ENCODE measurements at regions not wholly inside any gene's neighbourhood (a gene's known extent, or its start where the extent isn't known, plus 50 kb on each side); places are given as distances from the start of the nearest gene placed in this dataset.

GRCh38 chrX:55818673-55819375 is 101.3 kb downstream of the RRAGB start:
- no peak overlapping the region for H2BK120ac ChIP-seq (replicated peaks; ENCODE audit: low read depth, low read length)
- no peak overlapping the region for H3K9ac ChIP-seq (replicated peaks in 1 of 4; ENCODE audit: extremely low read depth in 1 of 4, low read depth in 3 of 4, low read length in 3 of 4)
- ChIA-PET CTCF (ENCODE audit: partially characterized antibody) (no interaction called here), POLR2A (ENCODE audit: partially characterized antibody) (no interaction called here)
- H2AFZ ChIP-seq (ENCODE audit: low read length) = no peak overlapping the region; the same call in 1 of the 2 replicates
- H3K23me2 ChIP-seq (ENCODE audit: low read depth, low read length) = no peaks in the 10 kb centered on the region
- H3K4me2 ChIP-seq (ENCODE audit: insufficient read depth in 1 of 2, low read depth in 2 of 2, low read length in 2 of 2) = no peak overlapping the region; a peak in 1 of 4 replicates
- H3K4me3 ChIP-seq (ENCODE audit: extremely low read depth in 1 of 4, insufficient read depth in 2 of 4, low read depth in 3 of 4, low read length in 4 of 4) = no peak overlapping the region
- TF ChIP-seq YY1 (IDR thresholded peaks at IDR 0.05; ENCODE audit: low read depth, low read length) (no peak), GTF2F1 (IDR thresholded peaks at IDR 0.05; ENCODE audit: borderline replicate concordance, low read depth, low read length) (no peak), EGR1 (IDR thresholded peaks at IDR 0.05; ENCODE audit: borderline replicate concordance, low read depth, low read length) (no peak), JUN (IDR thresholded peaks at IDR 0.05; ENCODE audit: low read depth, low read length) (no peak), RBBP5 (IDR thresholded peaks at IDR 0.05; ENCODE audit: borderline replicate concordance, low read depth, low read length) (no peak), SRF (IDR thresholded peaks at IDR 0.05; ENCODE audit: low read depth, low read length) (no peak), CEBPB (IDR thresholded peaks at IDR 0.05; ENCODE audit: low read depth, low read length) (no peak), HDAC6 (IDR thresholded peaks at IDR 0.05; ENCODE audit: low read depth, low read length) (no peak), ZNF274 (IDR thresholded peaks at IDR 0.05; ENCODE audit: borderline replicate concordance, extremely low read depth, low read length) (no peak), SIRT6 (IDR thresholded peaks at IDR 0.05; ENCODE audit: low read length) (no peak), SIX5 (IDR thresholded peaks at IDR 0.05; ENCODE audit: low read depth, low read length) (no peak), ASH2L (IDR thresholded peaks at IDR 0.05; ENCODE audit: low read length) (no peak), SIN3A (conservative IDR thresholded peaks at IDR 0.05 in 1 of 2, IDR thresholded peaks at IDR 0.05 in 1 of 2; ENCODE audit: low read depth in 1 of 2, low read length in 2 of 2) (no peak), HDAC2 (IDR thresholded peaks at IDR 0.05; ENCODE audit: borderline replicate concordance in 1 of 2, low read depth in 2 of 2, low read length in 2 of 2) (no peak)
- H3K4me1 ChIP-seq (replicated peaks in 1 of 4; ENCODE audit: control insufficient read depth in 3 of 4, insufficient read depth in 4 of 4, low read length in 3 of 4) = 0 out of 7 replicates have a peak, but pooled peaks cover 0 to 3% (median 0%) of the 10 kb centered on the region in 4 experiments
- no peak for DNase-seq (ENCODE audit: low read depth in 1 of 2, low spot score in 2 of 2)
- H4K8ac ChIP-seq (ENCODE audit: extremely low read depth, insufficient read depth, low read length) = no peak overlapping the region
- FAIRE-seq = no peak
- no peaks in the 10 kb centered on the region for H3K9me3 ChIP-seq (ENCODE audit: insufficient read depth in 2 of 2, low read depth in 1 of 2, low read length in 1 of 2)
- no peak overlapping the region for H3K23ac ChIP-seq (ENCODE audit: insufficient read length)
- H3K79me2 ChIP-seq (ENCODE audit: control insufficient read depth in 1 of 2, insufficient read depth in 2 of 2, low read length in 2 of 2) = no peaks in the 10 kb centered on the region
- no peak overlapping the region for H4K91ac ChIP-seq (replicated peaks; ENCODE audit: insufficient read length, low read length)
- H4K5ac ChIP-seq (ENCODE audit: insufficient read length, low read depth, low read length) = no peak overlapping the region
- H2BK5ac ChIP-seq (ENCODE audit: low read depth, low read length) = no peak overlapping the region
- H2BK20ac ChIP-seq (ENCODE audit: low read length) = no peak overlapping the region
- H3K4ac ChIP-seq (replicated peaks; ENCODE audit: insufficient read length, low read depth, low read length) = no peak overlapping the region
- H3K79me1 ChIP-seq (ENCODE audit: low read depth, low read length) = no peaks in the 10 kb centered on the region
- H3K14ac ChIP-seq (ENCODE audit: insufficient read length) = no peak overlapping the region
- no peak overlapping the region for H2BK12ac ChIP-seq (ENCODE audit: low read depth, low read length)
- no peaks in the 10 kb centered on the region for H3K36me3 ChIP-seq (ENCODE audit: control insufficient read depth in 2 of 4, insufficient read depth in 4 of 4, low read length in 3 of 4)
- no peak overlapping the region for H2AK5ac ChIP-seq (ENCODE audit: low read depth, low read length)
- no peak overlapping the region for H3K56ac ChIP-seq (replicated peaks; ENCODE audit: insufficient read length, low read depth, low read length)
- no peak overlapping the region for H3K27ac ChIP-seq (ENCODE audit: low read depth, low read length)
- H4K20me1 ChIP-seq (replicated peaks in 1 of 2; ENCODE audit: control insufficient read depth in 1 of 2, insufficient read depth in 2 of 2, low read length in 2 of 2) = no peaks in the 10 kb centered on the region
- no peak overlapping the region for H3K18ac ChIP-seq (ENCODE audit: extremely low read depth, low read length)
- WGBS, 2 experiments (ENCODE audit: extremely low coverage in 1 of 2, insufficient coverage in 1 of 2, insufficient read length in 1 of 2, insufficient replicate concordance in 2 of 2, low coverage in 1 of 2, low lambda C conversion rate in 2 of 2, missing lambda C conversion rate in 1 of 2) = 67% methylated on average over 2 of the region's 3 CpGs; no CpG with 5 or more reads in 1 of the 2 experiments
- H2BK15ac ChIP-seq (ENCODE audit: low read length) = no peak overlapping the region
- H3K27me3 ChIP-seq (replicated peaks in 1 of 4; ENCODE audit: control insufficient read depth in 3 of 4, extremely low read depth in 1 of 4, insufficient read depth in 3 of 4, low read length in 3 of 4) = no peaks in the 10 kb centered on the region
